ENCODE measurements at regions not wholly inside any gene's neighbourhood (a gene's known extent, or its start where the extent isn't known, plus 50 kb on each side); places are given as distances from the start of the nearest gene placed in this dataset.
"Not testable (repeated sequence)": the region's sequence is repeated elsewhere in the genome, so short reads cannot be mapped to it uniquely, and the experiment has no call there.

GRCh38 chr13:32837973-32838927 is 178.0 kb upstream of the KL start:
- H3K27ac Mint-ChIP-seq = no peak overlapping the region
- no peak for TF ChIP-seq CTCF (IDR thresholded peaks at IDR 0.05)
- H3K4me1 Mint-ChIP-seq (ENCODE audit: low read depth) = no peaks in the 10 kb centered on the region
- H3K9me3 Mint-ChIP-seq = peaks cover 19% of the 10 kb centered on the region
- H3K27me3 Mint-ChIP-seq (ENCODE audit: insufficient read depth) = peaks cover 1% of the 10 kb centered on the region
- no peak for DNase-seq
- H3K4me3 Mint-ChIP-seq = no peak overlapping the region
- peaks cover 11% of the 10 kb centered on the region; the same call in 1 of the 2 replicates for H3K36me3 Mint-ChIP-seq (ENCODE audit: low read depth)

GRCh38 chr13:32838945-32839344 is 177.3 kb upstream of the KL start:
- Mint-ChIP-seq H3K36me3 (ENCODE audit: low read depth) (peaks cover 7% of the 10 kb centered on the region; the same call in 1 of the 2 replicates), H3K4me3 (no peak overlapping the region), H3K4me1 (ENCODE audit: low read depth) (no peaks in the 10 kb centered on the region), H3K27me3 (ENCODE audit: insufficient read depth) (peaks cover 1% of the 10 kb centered on the region), H3K9me3 (peaks cover 13% of the 10 kb centered on the region), H3K27ac (no peak overlapping the region)
- DNase-seq = no peak
- no peak for TF ChIP-seq CTCF (IDR thresholded peaks at IDR 0.05)

- Mint-ChIP-seq H3K27ac (no peak overlapping the region), H3K9me3 (peaks cover 6% of the 10 kb centered on the region; the same call in 1 of the 2 replicates), H3K4me1 (ENCODE audit: low read depth) (no peaks in the 10 kb centered on the region), H3K4me3 (no peak overlapping the region), H3K36me3 (ENCODE audit: low read depth) (no peaks in the 10 kb centered on the region; the same call in 1 of the 2 replicates), H3K27me3 (ENCODE audit: insufficient read depth) (peaks cover 1% of the 10 kb centered on the region)
- no peak for DNase-seq
- TF ChIP-seq CTCF (IDR thresholded peaks at IDR 0.05) = no peak
Measured at GRCh38 chr13:32840113-32840512, 176.1 kb upstream of the KL start.

GRCh38 chr13:32840989-32841713 is 175.1 kb upstream of the KL start:
- no peaks in the 10 kb centered on the region for H3K36me3 Mint-ChIP-seq (ENCODE audit: low read depth)
- no peak overlapping the region for H3K4me3 Mint-ChIP-seq
- no peak for DNase-seq
- peaks cover 6% of the 10 kb centered on the region; the same call in 1 of the 2 replicates for H3K9me3 Mint-ChIP-seq
- no peak for TF ChIP-seq CTCF (IDR thresholded peaks at IDR 0.05)
- no peaks in the 10 kb centered on the region; the same call in none of the 2 replicates for H3K27me3 Mint-ChIP-seq (ENCODE audit: insufficient read depth)
- no peak overlapping the region for H3K27ac Mint-ChIP-seq
- no peaks in the 10 kb centered on the region for H3K4me1 Mint-ChIP-seq (ENCODE audit: low read depth)

- no peak overlapping the region for H3K4me3 Mint-ChIP-seq
- H3K4me1 Mint-ChIP-seq (ENCODE audit: low read depth) = no peaks in the 10 kb centered on the region
- peaks cover 6% of the 10 kb centered on the region for H3K9me3 Mint-ChIP-seq
- H3K27me3 Mint-ChIP-seq (ENCODE audit: insufficient read depth) = peaks cover 22% of the 10 kb centered on the region
- no peak for TF ChIP-seq CTCF (IDR thresholded peaks at IDR 0.05)
- DNase-seq = no peak
- no peak overlapping the region for H3K27ac Mint-ChIP-seq
- no peaks in the 10 kb centered on the region for H3K36me3 Mint-ChIP-seq (ENCODE audit: low read depth)
Measured at GRCh38 chr13:32845952-32846950, 170.0 kb upstream of the KL start.

- H3K9me3 Mint-ChIP-seq; H3K36me3 Mint-ChIP-seq (ENCODE audit: low read depth); DNase-seq; H3K4me3 Mint-ChIP-seq; H3K4me1 Mint-ChIP-seq (ENCODE audit: low read depth); H3K27ac Mint-ChIP-seq: not testable (repeated sequence)
- peaks cover 26% of the 10 kb centered on the region for H3K27me3 Mint-ChIP-seq (ENCODE audit: insufficient read depth)
Measured at GRCh38 chr13:32847976-32848375, 168.2 kb upstream of the KL start.
